ENCODE measurements at regions not wholly inside any gene's neighbourhood (a gene's known extent, or its start where the extent isn't known, plus 50 kb on each side); places are given as distances from the start of the nearest gene placed in this dataset.

DNA sequence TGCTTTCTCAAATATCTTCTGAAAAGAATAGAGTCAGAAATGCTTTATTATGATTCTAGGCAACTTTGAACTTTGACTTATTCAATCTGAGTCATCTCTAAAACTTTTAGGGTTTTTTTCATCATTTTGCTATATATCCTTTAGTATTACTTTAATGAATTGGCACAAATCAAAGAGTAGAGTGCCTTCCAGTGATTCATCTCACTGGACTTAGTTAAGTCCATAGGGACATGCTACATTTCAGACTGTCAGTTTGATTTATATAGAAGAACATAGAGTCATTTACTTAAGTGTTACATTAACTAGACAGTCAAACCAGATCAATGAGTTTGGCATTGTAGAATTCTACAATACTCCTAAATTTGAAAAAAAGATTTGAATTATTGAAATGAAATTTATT is 1235.7 kb upstream of the MAP3K7 start:
- no peak overlapping the region for H2AFZ ChIP-seq (ENCODE audit: low read length)
- no peak for TF ChIP-seq KDM5A (IDR thresholded peaks at IDR 0.05; ENCODE audit: low read length)
- no peak for TF ChIP-seq HDAC6 (IDR thresholded peaks at IDR 0.05; ENCODE audit: low read depth, low read length)
- no peak for TF ChIP-seq CBX8 (IDR thresholded peaks at IDR 0.05; ENCODE audit: borderline replicate concordance, low read depth, low read length)
- no peak for TF ChIP-seq SP2 (IDR thresholded peaks at IDR 0.05; ENCODE audit: low read length)
- TF ChIP-seq POLR2A (IDR thresholded peaks at IDR 0.05; ENCODE audit: control extremely low read depth in 1 of 2, low read depth in 2 of 2, low read length in 2 of 2), result no peak
- TF ChIP-seq KDM4A (IDR thresholded peaks at IDR 0.05; ENCODE audit: low read depth, low read length, severe bottlenecking), result no peak
- TF ChIP-seq SIX5 (IDR thresholded peaks at IDR 0.05; ENCODE audit: low read depth, low read length), result no peak
- TF ChIP-seq JUND (IDR thresholded peaks at IDR 0.05; ENCODE audit: low read length), result no peak
- TF ChIP-seq CTCF (IDR thresholded peaks at IDR 0.05; ENCODE audit: control extremely low read depth in 1 of 3, insufficient read depth in 1 of 3, low read depth in 1 of 3, low read length in 3 of 3), result no peak
- TF ChIP-seq, protein P1, sequence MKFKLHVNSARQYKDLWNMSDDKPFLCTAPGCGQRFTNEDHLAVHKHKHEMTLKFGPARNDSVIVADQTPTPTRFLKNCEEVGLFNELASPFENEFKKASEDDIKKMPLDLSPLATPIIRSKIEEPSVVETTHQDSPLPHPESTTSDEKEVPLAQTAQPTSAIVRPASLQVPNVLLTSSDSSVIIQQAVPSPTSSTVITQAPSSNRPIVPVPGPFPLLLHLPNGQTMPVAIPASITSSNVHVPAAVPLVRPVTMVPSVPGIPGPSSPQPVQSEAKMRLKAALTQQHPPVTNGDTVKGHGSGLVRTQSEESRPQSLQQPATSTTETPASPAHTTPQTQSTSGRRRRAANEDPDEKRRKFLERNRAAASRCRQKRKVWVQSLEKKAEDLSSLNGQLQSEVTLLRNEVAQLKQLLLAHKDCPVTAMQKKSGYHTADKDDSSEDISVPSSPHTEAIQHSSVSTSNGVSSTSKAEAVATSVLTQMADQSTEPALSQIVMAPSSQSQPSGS (IDR thresholded peaks at IDR 0.05; ENCODE audit: low read length), result no peak
- no peak for TF ChIP-seq EZH2 (IDR thresholded peaks at IDR 0.05; ENCODE audit: low read depth, low read length, severe bottlenecking)
- TF ChIP-seq BRCA1 (IDR thresholded peaks at IDR 0.05; ENCODE audit: low read depth, low read length), result no peak
- TF ChIP-seq TCF12 (IDR thresholded peaks at IDR 0.05; ENCODE audit: low read depth, low read length), result no peak

More for the DNA sequence above, 1235.7 kb upstream of the MAP3K7 start:
- Histone ChIP-seq H3K36me3 (ENCODE audit: control insufficient read depth in 2 of 4, insufficient read depth in 4 of 4, low read length in 3 of 4) (no peaks in the 10 kb centered on the region), H2AK5ac (ENCODE audit: low read depth, low read length) (no peak overlapping the region), H3K23ac (ENCODE audit: insufficient read length) (no peak overlapping the region), H4K5ac (ENCODE audit: insufficient read length, low read depth, low read length) (no peak overlapping the region), H3K4me3 (ENCODE audit: extremely low read depth in 1 of 4, insufficient read depth in 2 of 4, low read depth in 3 of 4, low read length in 4 of 4) (no peak overlapping the region), H3K27ac (ENCODE audit: low read depth, low read length) (no peak overlapping the region), H3K79me2 (ENCODE audit: control insufficient read depth in 1 of 2, insufficient read depth in 2 of 2, low read length in 2 of 2) (no peaks in the 10 kb centered on the region), H2BK120ac (replicated peaks; ENCODE audit: low read depth, low read length) (no peak overlapping the region), H3K14ac (ENCODE audit: insufficient read length) (no peak overlapping the region), H2BK12ac (ENCODE audit: low read depth, low read length) (no peak overlapping the region), H2BK20ac (ENCODE audit: low read length) (no peak overlapping the region), H3K4ac (replicated peaks; ENCODE audit: insufficient read length, low read depth, low read length) (no peak overlapping the region), H3K4me2 (ENCODE audit: insufficient read depth in 1 of 2, low read depth in 2 of 2, low read length in 2 of 2) (no peak overlapping the region), H3K9me3 (ENCODE audit: insufficient read depth in 2 of 2, low read depth in 1 of 2, low read length in 1 of 2) (no peaks in the 10 kb centered on the region), H4K91ac (replicated peaks; ENCODE audit: insufficient read length, low read length) (no peak overlapping the region), H4K8ac (ENCODE audit: extremely low read depth, insufficient read depth, low read length) (no peak overlapping the region), H3K79me1 (ENCODE audit: low read depth, low read length) (no peaks in the 10 kb centered on the region), H3K4me1 (replicated peaks in 1 of 4; ENCODE audit: control insufficient read depth in 3 of 4, insufficient read depth in 4 of 4, low read length in 3 of 4) (no peaks in the 10 kb centered on the region), H3K18ac (ENCODE audit: extremely low read depth, low read length) (no peak overlapping the region), H2BK15ac (ENCODE audit: low read length) (no peak overlapping the region), H3K56ac (replicated peaks; ENCODE audit: insufficient read length, low read depth, low read length) (no peak overlapping the region), H3K27me3 (replicated peaks in 1 of 4; ENCODE audit: control insufficient read depth in 3 of 4, extremely low read depth in 1 of 4, insufficient read depth in 3 of 4, low read length in 3 of 4) (no peaks in the 10 kb centered on the region), H2BK5ac (ENCODE audit: low read depth, low read length) (no peak overlapping the region), H4K20me1 (replicated peaks in 1 of 2; ENCODE audit: control insufficient read depth in 1 of 2, insufficient read depth in 2 of 2, low read length in 2 of 2) (no peaks in the 10 kb centered on the region), H3K23me2 (ENCODE audit: low read depth, low read length) (no peaks in the 10 kb centered on the region; the same call in 1 of the 2 replicates), H3K9ac (replicated peaks in 1 of 4; ENCODE audit: extremely low read depth in 1 of 4, low read depth in 3 of 4, low read length in 3 of 4) (no peak overlapping the region)
- ChIA-PET CTCF (ENCODE audit: partially characterized antibody) (no interaction called here), POLR2A (ENCODE audit: partially characterized antibody) (no interaction called here)
- FAIRE-seq (no peak), DNase-seq (ENCODE audit: low read depth in 1 of 2, low spot score in 2 of 2) (no peak)

All from H1 (cell line).